Endothelial cell of umbilical vein (primary cell): ENCODE measurements at regions not wholly inside any gene's neighbourhood (a gene's known extent, or its start where the extent isn't known, plus 50 kb on each side); places are given as distances from the start of the nearest gene placed in this dataset.

Experiments
- EZH2 ChIP-seq: IDR thresholded peaks from 2 replicates; pipeline ENCODE4 v1.6.1; 2012; ENCODE audit warnings: borderline replicate concordance, low read depth, mild to moderate bottlenecking, moderate library complexity, low read length, inconsistent platforms; ENCODE audit not compliant: severe bottlenecking
- FOS ChIP-seq: IDR thresholded peaks from 2 replicates; pipeline ENCODE4 v1.6.1; 2011; ENCODE audit warnings: mild to moderate bottlenecking, low read length, moderate library complexity, borderline replicate concordance; ENCODE audit not compliant: insufficient read depth
- GATA2 ChIP-seq: IDR thresholded peaks from 2 replicates; pipeline ENCODE4 v1.7.0; 2011; ENCODE audit warnings: low read depth, mild to moderate bottlenecking, moderate library complexity, mixed read lengths, low read length; ENCODE audit not compliant: insufficient read length, insufficient read depth
- JUN ChIP-seq: IDR thresholded peaks from 2 replicates; pipeline ENCODE4 v1.6.1; 2011; ENCODE audit warnings: borderline replicate concordance, low read depth; ENCODE audit not compliant: insufficient read length, insufficient read depth
- POLR2A ChIP-seq: IDR thresholded peaks from 2 replicates; pipeline ENCODE4 v1.6.1; 2012; ENCODE audit warnings: low read depth, mild to moderate bottlenecking, control low read depth, low read length
- POLR2AphosphoS5 ChIP-seq: IDR thresholded peaks from 2 replicates; pipeline ENCODE4 v1.6.1; 2012; ENCODE audit warnings: low read depth, mild to moderate bottlenecking, control low read depth, low read length, moderate library complexity; ENCODE audit not compliant: insufficient read depth
- TF ChIP-seq, protein P1 (sequence below), 2 donors: IDR thresholded peaks; 1 replicate in 1 of 2; 2 replicates in 1 of 2; pipeline ENCODE4 v1.5.1; 2011; ENCODE audit warnings: low read length in 2 of 2, mild to moderate bottlenecking in 2 of 2, moderate library complexity in 2 of 2, control low read depth in 1 of 2, inconsistent platforms in 1 of 2, low read depth in 1 of 2; ENCODE audit not compliant: insufficient read depth in 1 of 2; ENCODE audit errors: extremely low read depth in 1 of 2
- TF ChIP-seq, protein P2 (sequence below): IDR thresholded peaks from 2 replicates; pipeline ENCODE4 v1.6.1; 2011; ENCODE audit not compliant: insufficient read depth, insufficient read length

DNA sequence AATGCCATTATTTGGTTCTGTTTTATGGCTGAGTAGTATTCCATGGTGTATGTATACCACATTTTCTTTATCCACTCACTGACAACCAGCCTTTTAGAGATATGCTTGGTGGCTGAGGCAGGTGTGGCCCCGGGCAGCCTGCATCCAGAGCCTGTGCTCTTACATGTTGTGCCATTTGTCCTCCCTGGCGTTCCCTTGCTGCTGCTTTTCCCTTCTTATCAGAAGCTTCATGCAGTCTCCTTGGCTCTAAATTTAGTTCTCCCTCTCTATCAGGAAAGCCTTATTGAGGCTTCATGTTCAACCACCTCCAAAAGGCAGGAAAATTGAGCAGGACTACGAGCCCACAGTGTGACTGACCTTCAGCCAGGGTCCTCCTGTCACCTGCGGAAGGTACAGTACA is 131.7 kb upstream of the ITGA6 start:
- TF ChIP-seq, protein P1, sequence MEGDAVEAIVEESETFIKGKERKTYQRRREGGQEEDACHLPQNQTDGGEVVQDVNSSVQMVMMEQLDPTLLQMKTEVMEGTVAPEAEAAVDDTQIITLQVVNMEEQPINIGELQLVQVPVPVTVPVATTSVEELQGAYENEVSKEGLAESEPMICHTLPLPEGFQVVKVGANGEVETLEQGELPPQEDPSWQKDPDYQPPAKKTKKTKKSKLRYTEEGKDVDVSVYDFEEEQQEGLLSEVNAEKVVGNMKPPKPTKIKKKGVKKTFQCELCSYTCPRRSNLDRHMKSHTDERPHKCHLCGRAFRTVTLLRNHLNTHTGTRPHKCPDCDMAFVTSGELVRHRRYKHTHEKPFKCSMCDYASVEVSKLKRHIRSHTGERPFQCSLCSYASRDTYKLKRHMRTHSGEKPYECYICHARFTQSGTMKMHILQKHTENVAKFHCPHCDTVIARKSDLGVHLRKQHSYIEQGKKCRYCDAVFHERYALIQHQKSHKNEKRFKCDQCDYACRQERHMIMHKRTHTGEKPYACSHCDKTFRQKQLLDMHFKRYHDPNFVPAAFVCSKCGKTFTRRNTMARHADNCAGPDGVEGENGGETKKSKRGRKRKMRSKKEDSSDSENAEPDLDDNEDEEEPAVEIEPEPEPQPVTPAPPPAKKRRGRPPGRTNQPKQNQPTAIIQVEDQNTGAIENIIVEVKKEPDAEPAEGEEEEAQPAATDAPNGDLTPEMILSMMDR (IDR thresholded peaks at IDR 0.05; ENCODE audit: extremely low read depth in 1 of 2, insufficient read depth in 1 of 2, low read depth in 1 of 2, low read length in 2 of 2): no peak
- no peak for TF ChIP-seq POLR2A
- TF ChIP-seq EZH2: no peak
- TF ChIP-seq, protein P2, sequence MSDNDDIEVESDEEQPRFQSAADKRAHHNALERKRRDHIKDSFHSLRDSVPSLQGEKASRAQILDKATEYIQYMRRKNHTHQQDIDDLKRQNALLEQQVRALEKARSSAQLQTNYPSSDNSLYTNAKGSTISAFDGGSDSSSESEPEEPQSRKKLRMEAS: no peak
- no peak for TF ChIP-seq GATA2
- no peak for TF ChIP-seq JUN
- no peak for TF ChIP-seq POLR2AphosphoS5
- no peak for TF ChIP-seq FOS
